SU-DHL-6 (cell line): ENCODE measurements at regions not wholly inside any gene's neighbourhood (a gene's known extent, or its start where the extent isn't known, plus 50 kb on each side); places are given as distances from the start of the nearest gene placed in this dataset.

Experiments
- H2AFZ ChIP-seq: fragments of 200-600 bp; sonication (generic); 2 replicates; pipeline ENCODE4 v1.6.1; 2014; ENCODE audit warnings: low read depth, mild to moderate bottlenecking, moderate library complexity, mixed read lengths, antibody characterized with exemption, low read length; ENCODE audit not compliant: severe bottlenecking
- H3F3A ChIP-seq: fragments of 200-600 bp; shearing (Covaris generic); 2 replicates; pipeline ENCODE4 v1.6.0; 2016; ENCODE audit warnings: antibody characterized with exemption, mild to moderate bottlenecking; ENCODE audit not compliant: insufficient read depth
- H3K27ac ChIP-seq: fragments of 200-600 bp; sonication (generic); 2 replicates; pipeline ENCODE4 v1.5.1; 2016; ENCODE audit warnings: low read depth, mild to moderate bottlenecking, low read length, moderate library complexity, mixed read lengths
- H3K27me3 ChIP-seq: fragments of 200-600 bp; sonication (generic), shearing (Covaris generic); 2 replicates; pipeline ENCODE4 v1.6.0; 2014; ENCODE audit warnings: mild to moderate bottlenecking, low read length
- H3K36me3 ChIP-seq: fragments of 200-600 bp; sonication (generic); 2 replicates; pipeline ENCODE4 v1.6.1; 2014; ENCODE audit warnings: mild to moderate bottlenecking, low read length, mixed read lengths
- H3K4me2 ChIP-seq: fragments of 300-600, 200-600 bp; shearing (Covaris generic), sonication (generic); 2 replicates; pipeline ENCODE4 v1.6.0; 2014; ENCODE audit warnings: low read length, low read depth, mild to moderate bottlenecking; ENCODE audit not compliant: poor library complexity, severe bottlenecking
- H3K4me3 ChIP-seq: fragments of 200-600 bp; sonication (generic); 2 replicates; pipeline ENCODE4 v1.5.1; 2014; ENCODE audit warnings: antibody characterized with exemption, low read length, mild to moderate bottlenecking, mixed read lengths; ENCODE audit not compliant: insufficient read depth, poor library complexity, severe bottlenecking
- H3K79me2 ChIP-seq: fragments of 200-600 bp; sonication (generic); 2 replicates; pipeline ENCODE4 v1.6.1; 2014; ENCODE audit warnings: mild to moderate bottlenecking, low read length, moderate library complexity; ENCODE audit not compliant: insufficient read depth
- H3K9ac ChIP-seq: fragments of 200-600 bp; sonication (generic); 2 replicates; pipeline ENCODE4 v1.7.0; 2014; ENCODE audit warnings: mild to moderate bottlenecking, low read length
- H3K9me2 ChIP-seq: fragments of 200-600 bp; sonication (generic); replicated peaks from 2 replicates; pipeline ENCODE4 v1.6.1; 2014; ENCODE audit warnings: low read length; ENCODE audit not compliant: insufficient read depth
- H3K9me3 ChIP-seq: fragments of 200-600 bp; sonication (generic); 2 replicates; pipeline ENCODE4 v1.6.1; 2014; ENCODE audit warnings: low read length, mixed read lengths; ENCODE audit not compliant: insufficient read depth
- H4K20me1 ChIP-seq: fragments of 200-600 bp; sonication (generic); 2 replicates; pipeline ENCODE4 v1.6.1; 2014; ENCODE audit warnings: low read depth, mild to moderate bottlenecking, antibody characterized with exemption, low read length, moderate library complexity, mixed read lengths
- EZH2phosphoT487 ChIP-seq: fragments of 200-600 bp; sonication (generic), shearing (Covaris generic); conservative IDR thresholded peaks from 2 replicates; pipeline ENCODE4 v1.6.1; 2018; ENCODE audit warnings: mild to moderate bottlenecking, antibody characterized with exemption, low read length, moderate library complexity, mixed read lengths
- TF ChIP-seq, protein P1 (sequence below): fragments of 200-600 bp; sonication (generic); IDR thresholded peaks from one replicate; pipeline ENCODE4 v1.5.1; 2017; ENCODE audit warnings: antibody characterized with exemption, mild to moderate bottlenecking, low read length, moderate library complexity; ENCODE audit not compliant: insufficient read depth, poor library complexity, severe bottlenecking

DNA sequence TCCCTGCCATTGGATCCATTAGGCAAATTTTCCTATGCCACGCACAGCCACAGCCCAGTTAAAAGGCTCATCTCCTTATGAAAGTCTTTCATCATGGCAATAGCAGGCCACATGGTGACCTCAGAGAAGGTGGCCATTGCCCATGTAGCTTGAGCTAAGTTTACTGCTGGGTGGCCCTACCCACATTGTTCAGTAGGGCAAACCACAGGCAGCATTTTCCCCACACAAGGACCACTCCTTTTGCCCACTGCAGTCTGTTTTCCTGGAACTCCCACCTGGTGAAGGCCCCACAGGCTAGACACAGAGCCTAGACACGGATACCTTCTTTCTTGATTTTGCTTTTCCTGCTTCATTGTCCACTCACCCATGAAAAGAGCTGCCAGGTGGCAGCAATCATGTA is 101.5 kb upstream of the NPVF start:
- Histone ChIP-seq H4K20me1 (no peaks in the 10 kb centered on the region), H3K4me2 (no peak overlapping the region), H3K27ac (no peak overlapping the region), H3K9me3 (no peaks in the 10 kb centered on the region), H3K36me3 (no peaks in the 10 kb centered on the region), H3K9ac (no peak overlapping the region), H3K4me3 (no peak overlapping the region), H2AFZ (no peak overlapping the region), H3K27me3 (no peaks in the 10 kb centered on the region), H3K9me2 (no peaks in the 10 kb centered on the region; the same call in 1 of the 2 replicates), H3K79me2 (no peaks in the 10 kb centered on the region), H3F3A (no peaks in the 10 kb centered on the region)
- TF ChIP-seq, protein P1, sequence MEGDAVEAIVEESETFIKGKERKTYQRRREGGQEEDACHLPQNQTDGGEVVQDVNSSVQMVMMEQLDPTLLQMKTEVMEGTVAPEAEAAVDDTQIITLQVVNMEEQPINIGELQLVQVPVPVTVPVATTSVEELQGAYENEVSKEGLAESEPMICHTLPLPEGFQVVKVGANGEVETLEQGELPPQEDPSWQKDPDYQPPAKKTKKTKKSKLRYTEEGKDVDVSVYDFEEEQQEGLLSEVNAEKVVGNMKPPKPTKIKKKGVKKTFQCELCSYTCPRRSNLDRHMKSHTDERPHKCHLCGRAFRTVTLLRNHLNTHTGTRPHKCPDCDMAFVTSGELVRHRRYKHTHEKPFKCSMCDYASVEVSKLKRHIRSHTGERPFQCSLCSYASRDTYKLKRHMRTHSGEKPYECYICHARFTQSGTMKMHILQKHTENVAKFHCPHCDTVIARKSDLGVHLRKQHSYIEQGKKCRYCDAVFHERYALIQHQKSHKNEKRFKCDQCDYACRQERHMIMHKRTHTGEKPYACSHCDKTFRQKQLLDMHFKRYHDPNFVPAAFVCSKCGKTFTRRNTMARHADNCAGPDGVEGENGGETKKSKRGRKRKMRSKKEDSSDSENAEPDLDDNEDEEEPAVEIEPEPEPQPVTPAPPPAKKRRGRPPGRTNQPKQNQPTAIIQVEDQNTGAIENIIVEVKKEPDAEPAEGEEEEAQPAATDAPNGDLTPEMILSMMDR, result no peak
- no peak for TF ChIP-seq EZH2phosphoT487

DNA sequence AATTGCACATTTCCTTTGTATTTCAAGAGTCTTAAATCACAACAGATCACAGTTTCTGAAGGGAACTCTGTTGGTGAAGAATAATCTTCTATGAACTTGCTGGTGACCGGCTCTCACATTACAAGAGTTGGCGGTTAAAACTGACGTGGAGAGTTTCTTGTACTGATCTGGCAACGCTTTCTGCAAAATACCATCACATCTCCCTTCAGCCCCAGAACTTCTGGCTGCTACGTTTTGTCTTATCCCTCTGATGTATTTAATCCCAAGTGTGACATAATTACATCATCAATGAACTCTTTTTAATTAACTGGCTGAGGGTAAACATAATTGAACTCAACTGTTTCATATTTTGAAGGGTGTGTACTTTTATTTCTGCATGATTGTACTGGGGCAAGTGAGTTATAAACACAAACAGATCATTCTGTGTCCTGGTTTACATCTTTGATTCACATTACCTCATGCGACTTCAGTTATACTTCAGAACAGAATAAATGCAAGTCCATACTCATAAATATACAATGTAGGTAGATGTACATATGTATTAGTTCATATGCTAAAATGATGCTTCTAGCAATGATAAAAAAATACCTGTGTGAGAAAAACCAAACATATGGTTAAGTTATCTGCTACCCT is 105.1 kb upstream of the NPVF start:
- no peak overlapping the region for H2AFZ ChIP-seq
- H3K9me2 ChIP-seq, result no peaks in the 10 kb centered on the region; the same call in 1 of the 2 replicates
- H3K27ac ChIP-seq, result no peak overlapping the region
- no peaks in the 10 kb centered on the region for H3F3A ChIP-seq
- TF ChIP-seq, protein P1, result no peak
- no peak for TF ChIP-seq EZH2phosphoT487
- H3K36me3 ChIP-seq, result no peaks in the 10 kb centered on the region
- no peak overlapping the region for H3K4me2 ChIP-seq
- no peaks in the 10 kb centered on the region for H3K27me3 ChIP-seq
- H3K4me3 ChIP-seq, result no peak overlapping the region
- no peaks in the 10 kb centered on the region for H3K79me2 ChIP-seq
- no peaks in the 10 kb centered on the region for H4K20me1 ChIP-seq
- no peak overlapping the region for H3K9ac ChIP-seq
- H3K9me3 ChIP-seq, result no peaks in the 10 kb centered on the region

DNA sequence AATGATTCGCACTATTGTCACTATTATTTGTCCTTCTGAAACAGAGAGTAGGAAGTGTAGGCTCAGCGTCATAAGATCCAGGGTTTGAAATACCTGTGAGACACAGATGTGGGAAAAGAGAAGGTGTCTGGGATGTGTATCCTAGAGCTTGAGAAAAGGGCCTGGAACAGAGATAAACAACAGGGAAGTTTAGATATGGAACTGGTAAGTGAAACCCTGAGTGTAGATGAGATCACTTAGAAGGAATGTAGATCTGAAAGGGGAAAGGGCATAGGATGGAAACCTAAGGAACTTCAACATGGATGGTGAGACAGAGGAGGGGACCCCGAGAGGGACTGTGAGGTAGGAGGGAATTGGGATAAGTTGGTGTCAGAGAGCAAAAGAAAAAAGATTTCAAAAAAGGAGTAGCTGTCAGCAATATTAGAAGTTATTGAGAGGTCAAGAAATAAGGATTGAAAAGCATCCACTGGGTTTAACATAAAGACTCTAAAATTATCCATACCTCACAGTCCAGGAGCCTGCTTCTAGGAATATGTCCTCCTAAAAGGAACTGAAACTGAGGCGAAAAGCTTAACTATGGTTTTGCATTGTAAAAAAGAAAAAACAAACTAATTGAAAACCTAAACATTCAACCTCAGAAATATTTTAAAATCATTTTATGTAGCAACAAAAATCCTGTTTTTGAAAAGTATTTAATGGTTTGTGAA is 119.2 kb upstream of the NPVF start:
- Histone ChIP-seq H3K79me2 (no peaks in the 10 kb centered on the region), H3F3A (no peaks in the 10 kb centered on the region), H3K36me3 (no peaks in the 10 kb centered on the region), H3K4me2 (no peak overlapping the region), H3K27ac (no peak overlapping the region), H3K9me2 (no peaks in the 10 kb centered on the region), H2AFZ (no peak overlapping the region), H3K9ac (no peak overlapping the region), H3K4me3 (no peak overlapping the region), H4K20me1 (no peaks in the 10 kb centered on the region), H3K9me3 (no peaks in the 10 kb centered on the region), H3K27me3 (no peaks in the 10 kb centered on the region)
- TF ChIP-seq, protein P1, result no peak
- no peak for TF ChIP-seq EZH2phosphoT487
